Lower lobe of right lung (tissue), 2 donors: ENCODE measurements at regions not wholly inside any gene's neighbourhood (a gene's known extent, or its start where the extent isn't known, plus 50 kb on each side); places are given as distances from the start of the nearest gene placed in this dataset.

ENCODE experiments used
- ATAC-seq, 2 donors: fragments of 200-7000 bp; cut with Tn5 transposase; one replicate each; pipeline ENCODE4 v1.9.1; 2020 to 2022; ENCODE audit warnings: mild to moderate bottlenecking in 2 of 2, moderate library complexity in 2 of 2
- DNase-seq: peaks from one replicate; pipeline ENCODE4 v3.0.0-alpha.2; 2020
- H3K27ac ChIP-seq: fragments of 200-600 bp; one replicate; pipeline ENCODE4 v1.8.0; 2022
- H3K27me3 ChIP-seq: fragments of 200-600 bp; one replicate; pipeline ENCODE4 v1.8.0; 2022; ENCODE audit warnings: low read depth
- H3K36me3 ChIP-seq: fragments of 200-600 bp; one replicate; pipeline ENCODE4 v1.8.0; 2022; ENCODE audit warnings: mild to moderate bottlenecking
- H3K4me1 ChIP-seq: fragments of 200-600 bp; one replicate; pipeline ENCODE4 v1.8.0; 2022
- H3K4me3 ChIP-seq: fragments of 200-600 bp; one replicate; pipeline ENCODE4 v1.8.0; 2022; ENCODE audit warnings: mild to moderate bottlenecking
- H3K9me3 ChIP-seq: fragments of 200-600 bp; one replicate; pipeline ENCODE4 v1.8.0; 2022
- CTCF ChIP-seq: fragments of 200-600 bp; IDR thresholded peaks from one replicate; pipeline ENCODE4 v1.8.0; 2022; ENCODE audit warnings: antibody characterized with exemption, mild to moderate bottlenecking
- intact Hi-C: fragments of 100-400 bp; cut with DNase I; formaldehyde crosslinking; loops from one replicate; pipeline ENCODE4 v1.11.0; 2022
- donor health status: DM: no; HTN: yes; CAD: no; lungs with severe emphysema.

DNA sequence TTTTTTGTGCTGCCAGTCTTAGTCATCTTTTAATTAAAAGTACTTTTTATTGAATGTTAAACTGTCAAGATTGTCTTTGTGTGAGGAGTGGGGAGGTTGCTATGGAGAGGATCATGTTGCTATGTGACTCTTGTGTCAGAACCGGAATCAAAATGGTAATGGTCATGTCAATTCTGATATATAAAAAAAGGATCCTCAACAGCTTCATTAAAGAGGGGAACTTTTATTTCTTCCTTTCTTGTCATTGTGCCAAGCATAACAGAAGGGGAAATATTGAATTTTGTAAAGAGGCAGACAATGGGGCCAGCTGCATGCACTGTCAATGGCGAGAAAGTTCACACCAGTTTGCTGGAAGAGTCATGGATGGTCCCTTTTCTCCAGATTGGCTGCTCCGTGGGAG, 564.8 kb downstream of the VRK1 start:
- TF ChIP-seq CTCF = no peak
- Histone ChIP-seq H3K36me3 (no peaks in the 10 kb centered on the region), H3K27ac (no peak overlapping the region), H3K4me3 (no peak overlapping the region), H3K27me3 (peaks cover 6% of the 10 kb centered on the region), H3K9me3 (no peaks in the 10 kb centered on the region), H3K4me1 (no peaks in the 10 kb centered on the region)
- intact Hi-C loops = no loop called here
- no peak for ATAC-seq
- no peak for DNase-seq

DNA sequence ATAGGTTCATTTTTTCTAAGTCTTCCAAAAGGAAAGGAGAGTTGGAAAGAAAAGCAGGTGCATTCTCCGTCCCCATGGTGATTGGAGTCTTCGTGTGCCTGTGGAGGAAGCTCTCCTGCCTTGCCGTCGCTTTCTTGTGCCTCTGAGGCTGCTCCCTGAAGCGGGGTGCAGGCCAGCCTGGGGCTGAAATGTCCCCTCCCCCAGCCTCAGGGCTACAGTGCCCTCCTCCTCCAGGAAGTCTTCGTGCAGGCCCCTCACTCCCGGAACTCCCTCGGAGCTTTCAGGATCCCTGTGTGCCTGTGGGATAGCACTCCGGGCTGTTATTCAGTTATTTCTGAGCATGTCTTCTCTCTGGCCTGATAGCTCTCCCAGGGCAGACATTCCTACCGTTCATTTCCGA, 569.2 kb downstream of the VRK1 start:
- intact Hi-C loops = no loop called here
- no peak overlapping the region for H3K27ac ChIP-seq
- no peaks in the 10 kb centered on the region for H3K4me1 ChIP-seq
- no peak overlapping the region for H3K4me3 ChIP-seq
- no peaks in the 10 kb centered on the region for H3K9me3 ChIP-seq
- TF ChIP-seq CTCF = no peak
- no peak for ATAC-seq
- peaks cover 6% of the 10 kb centered on the region for H3K27me3 ChIP-seq
- DNase-seq = no peak
- no peaks in the 10 kb centered on the region for H3K36me3 ChIP-seq

GRCh38 chr14:97367278-97367677, 570.1 kb downstream of the VRK1 start:
- peaks cover 6% of the 10 kb centered on the region for H3K27me3 ChIP-seq
- H3K4me3 ChIP-seq = no peak overlapping the region
- no peaks in the 10 kb centered on the region for H3K4me1 ChIP-seq
- no peak overlapping the region for H3K27ac ChIP-seq
- no peaks in the 10 kb centered on the region for H3K36me3 ChIP-seq
- no peak for ATAC-seq
- DNase-seq = no peak
- intact Hi-C loops = no loop called here
- no peak for TF ChIP-seq CTCF
- H3K9me3 ChIP-seq = no peaks in the 10 kb centered on the region

DNA sequence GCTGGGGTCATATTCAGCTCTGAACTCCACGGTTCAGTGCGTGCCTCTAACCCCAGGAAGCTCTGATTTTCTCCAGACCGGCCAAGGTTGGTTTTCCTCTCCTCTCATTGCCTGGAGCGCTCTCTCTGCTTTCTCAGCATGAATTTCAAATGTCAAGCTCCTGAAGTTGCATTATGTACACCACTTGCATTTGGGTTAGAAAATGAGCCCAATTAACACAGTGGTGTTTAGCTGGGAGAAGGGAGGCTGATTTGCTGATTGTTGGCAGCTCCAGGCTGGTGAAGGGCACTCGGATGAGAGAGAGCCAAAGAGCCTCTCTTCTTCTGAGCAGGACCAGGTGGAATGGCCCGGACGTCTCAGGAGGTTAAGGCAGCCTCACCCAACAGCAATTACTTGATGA, 570.9 kb downstream of the VRK1 start:
- Histone ChIP-seq H3K27me3 (peaks cover 6% of the 10 kb centered on the region), H3K27ac (no peak overlapping the region), H3K36me3 (no peaks in the 10 kb centered on the region), H3K4me3 (no peak overlapping the region), H3K4me1 (no peaks in the 10 kb centered on the region), H3K9me3 (no peaks in the 10 kb centered on the region)
- ATAC-seq (no peak), DNase-seq (no peak)
- intact Hi-C loops = no loop called here
- TF ChIP-seq CTCF = no peak

- intact Hi-C loops = no loop called here
These were observed 571.9 kb downstream of the VRK1 start for GRCh38 chr14:97368900-97369564.

More at GRCh38 chr14:97368900-97369564, 571.9 kb downstream of the VRK1 start:
- Histone ChIP-seq H3K4me1 (no peaks in the 10 kb centered on the region), H3K27ac (no peak overlapping the region), H3K9me3 (no peaks in the 10 kb centered on the region), H3K27me3 (peaks cover 6% of the 10 kb centered on the region), H3K4me3 (no peak overlapping the region), H3K36me3 (no peaks in the 10 kb centered on the region)
- no peak for DNase-seq
- no peak for TF ChIP-seq CTCF
- no peak for ATAC-seq
